ENCODE measurements at regions not wholly inside any gene's neighbourhood (a gene's known extent, or its start where the extent isn't known, plus 50 kb on each side); places are given as distances from the start of the nearest gene placed in this dataset.

GRCh38 chr2:16852651-16853050, 187.0 kb upstream of the CYRIA start:
- no peak for DNase-seq
- ATAC-seq, result no peak
- H3K36me3 ChIP-seq, result no peaks in the 10 kb centered on the region
- H3K4me1 ChIP-seq, result no peaks in the 10 kb centered on the region
- TF ChIP-seq CTCF (IDR thresholded peaks at IDR 0.05), result no peak
- no peak overlapping the region for H3K27ac ChIP-seq
- no peaks in the 10 kb centered on the region for H3K9me3 ChIP-seq
- intact Hi-C loops (cut with DNase I), result no loop called here
- H3K4me3 ChIP-seq, result no peak overlapping the region
- H3K27me3 ChIP-seq, result no peaks in the 10 kb centered on the region

DNA sequence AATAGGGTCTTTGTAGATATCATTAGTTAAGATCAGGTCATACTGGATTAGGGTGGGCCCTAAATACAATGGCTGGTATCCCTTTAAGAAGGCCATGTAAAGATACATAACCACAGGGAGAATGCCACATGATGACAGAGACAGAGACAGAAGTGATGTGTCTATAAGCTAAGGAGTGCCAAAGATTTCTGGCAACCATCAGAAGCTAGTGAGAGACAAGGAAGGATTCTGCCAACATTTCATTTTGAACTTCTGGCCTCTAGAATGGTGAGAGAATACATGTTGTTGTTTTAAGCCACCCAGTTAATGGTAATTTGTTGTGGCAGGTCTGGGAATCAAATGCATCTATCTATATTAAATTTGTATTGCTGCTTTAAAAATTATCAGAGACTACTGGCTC, 185.5 kb upstream of the CYRIA start:
- H3K4me1 ChIP-seq, result no peaks in the 10 kb centered on the region
- H3K9me3 ChIP-seq, result no peaks in the 10 kb centered on the region
- H3K36me3 ChIP-seq, result no peaks in the 10 kb centered on the region
- ATAC-seq (no peak), DNase-seq (no peak)
- no peak overlapping the region for H3K27ac ChIP-seq
- intact Hi-C loops (cut with DNase I), result no loop called here
- no peaks in the 10 kb centered on the region for H3K27me3 ChIP-seq
- H3K4me3 ChIP-seq, result no peak overlapping the region
- TF ChIP-seq CTCF (IDR thresholded peaks at IDR 0.05), result no peak

DNA sequence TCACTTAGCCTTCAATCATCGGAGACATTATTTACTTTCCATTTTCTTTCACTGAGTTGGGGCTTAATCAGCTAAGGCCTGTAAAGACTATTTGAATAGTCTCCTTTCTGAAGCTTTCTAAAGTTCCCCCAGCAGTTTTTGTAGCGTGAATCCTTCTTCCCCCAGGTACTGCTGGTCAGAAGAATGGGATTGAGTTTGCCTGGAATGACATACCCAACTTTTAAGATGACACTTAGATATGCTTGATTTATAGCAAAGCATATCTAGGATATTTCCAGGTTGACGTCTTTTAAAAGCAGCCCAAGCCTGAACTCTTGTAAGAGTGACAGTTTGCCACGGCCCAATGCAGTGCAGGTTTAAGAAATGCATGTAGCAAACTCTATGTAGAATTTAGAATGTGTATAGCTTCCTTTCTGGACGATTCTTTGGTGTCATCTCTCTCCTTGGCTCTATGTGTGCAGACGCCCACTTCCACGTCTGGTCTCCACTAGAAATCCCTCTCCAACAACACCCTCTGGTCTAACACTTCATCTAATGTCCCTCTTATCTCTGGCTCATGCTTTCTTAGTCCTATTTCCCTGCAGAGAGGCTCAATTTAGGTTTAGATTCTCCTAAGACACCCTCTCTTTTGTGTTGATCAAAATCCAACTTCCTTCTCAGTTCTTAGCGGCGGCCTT, 175.0 kb upstream of the CYRIA start:
- intact Hi-C loops (cut with DNase I), result no loop called here
- Histone ChIP-seq H3K27me3 (no peaks in the 10 kb centered on the region), H3K4me3 (no peak overlapping the region), H3K36me3 (no peaks in the 10 kb centered on the region), H3K4me1 (no peaks in the 10 kb centered on the region), H3K9me3 (no peaks in the 10 kb centered on the region), H3K27ac (no peak overlapping the region)
- DNase-seq (no peak), ATAC-seq (no peak)
- no peak for TF ChIP-seq CTCF (IDR thresholded peaks at IDR 0.05)

- no peak for TF ChIP-seq CTCF (IDR thresholded peaks at IDR 0.05)
- Histone ChIP-seq H3K9me3 (no peaks in the 10 kb centered on the region), H3K4me3 (no peak overlapping the region), H3K4me1 (no peaks in the 10 kb centered on the region), H3K27me3 (no peaks in the 10 kb centered on the region), H3K27ac (no peak overlapping the region), H3K36me3 (no peaks in the 10 kb centered on the region)
- ATAC-seq (no peak), DNase-seq (no peak)
- intact Hi-C loops (cut with DNase I), result no loop called here
These were observed 167.3 kb upstream of the CYRIA start for GRCh38 chr2:16832910-16833309.

DNA sequence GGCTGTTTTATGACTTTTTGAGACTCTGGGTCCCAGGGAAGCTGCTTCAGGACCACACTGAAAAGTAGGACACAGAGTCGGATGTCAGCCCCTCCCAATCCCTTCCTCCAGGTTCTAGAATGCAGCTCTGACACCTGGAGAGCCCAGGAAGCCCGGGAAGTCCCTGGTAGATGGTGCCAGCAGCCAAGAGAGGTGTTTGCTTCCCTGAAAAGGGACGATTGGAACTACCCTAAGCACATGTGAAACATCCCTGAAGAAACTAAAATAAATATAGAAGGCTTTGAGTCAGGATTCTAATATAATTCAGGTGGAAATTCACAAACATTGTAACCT, 163.2 kb upstream of the CYRIA start:
- no peak for ATAC-seq
- no peaks in the 10 kb centered on the region for H3K27me3 ChIP-seq

More for the DNA sequence above, 163.2 kb upstream of the CYRIA start:
- no peaks in the 10 kb centered on the region for H3K9me3 ChIP-seq
- no peak overlapping the region for H3K27ac ChIP-seq
- no peaks in the 10 kb centered on the region for H3K36me3 ChIP-seq
- DNase-seq, result no peak
- TF ChIP-seq CTCF (IDR thresholded peaks at IDR 0.05), result no peak
- H3K4me1 ChIP-seq, result no peaks in the 10 kb centered on the region
- H3K4me3 ChIP-seq, result no peak overlapping the region
- intact Hi-C loops (cut with DNase I), result no loop called here

Measured in left lung (tissue), 4 donors.